ENCODE measurements at regions not wholly inside any gene's neighbourhood (a gene's known extent, or its start where the extent isn't known, plus 50 kb on each side); places are given as distances from the start of the nearest gene placed in this dataset.

GRCh38 chr20:51091406-51092195 is 68.7 kb upstream of the KCNG1 start:
- no peak for DNase-seq

- no peak for DNase-seq
Measured at GRCh38 chr20:51089840-51090239, 66.9 kb upstream of the KCNG1 start.

DNA sequence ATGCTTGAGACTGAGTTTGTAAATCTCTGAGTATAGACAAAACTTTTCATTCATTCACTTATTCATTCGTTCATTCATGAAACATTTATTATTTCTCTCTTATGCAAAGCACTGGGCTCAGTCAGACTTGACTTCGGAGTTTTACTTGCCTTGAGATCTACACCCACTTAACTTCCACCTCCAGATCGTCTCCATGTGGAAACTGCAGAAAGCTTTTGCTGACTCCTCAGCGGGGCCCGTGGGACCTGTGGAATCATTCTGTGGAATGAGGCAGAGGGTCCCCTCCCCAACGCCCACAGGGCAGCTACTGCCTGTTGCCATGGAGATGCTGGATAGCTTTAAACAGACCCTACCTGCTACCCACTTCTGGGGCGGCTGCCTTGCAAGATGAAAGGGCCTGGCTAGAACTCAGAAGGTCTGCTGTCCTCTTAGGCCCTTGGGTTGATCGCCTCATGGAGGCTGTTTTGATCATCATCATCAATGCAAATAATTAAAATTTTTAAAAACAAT is 66.4 kb upstream of the KCNG1 start:
- no peak for DNase-seq

DNA sequence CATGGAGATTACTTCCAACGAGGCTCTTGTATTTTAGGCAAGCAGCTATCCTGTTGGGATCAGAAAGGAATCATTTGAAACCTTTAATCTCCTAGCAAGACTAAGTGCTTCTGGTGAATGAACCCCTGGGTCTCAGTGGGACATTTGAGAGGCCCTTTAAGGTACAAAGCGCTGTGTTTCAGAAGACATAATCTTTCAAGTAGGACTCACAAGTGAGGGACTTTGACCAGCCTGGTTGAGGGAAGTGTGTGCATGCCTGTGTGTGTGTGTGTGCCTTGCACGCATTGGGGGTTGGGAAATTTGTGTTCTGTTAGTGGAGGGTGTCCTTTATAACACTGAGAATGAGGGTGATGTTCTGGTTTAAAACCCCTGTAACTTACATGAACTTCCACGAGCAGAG is 64.4 kb upstream of the KCNG1 start:
- DNase-seq, result no peak

GRCh38 chr20:51085769-51086168 is 62.9 kb upstream of the KCNG1 start:
- no peak for DNase-seq

GRCh38 chr20:51084593-51085377 is 61.9 kb upstream of the KCNG1 start:
- DNase-seq, result no peak

DNA sequence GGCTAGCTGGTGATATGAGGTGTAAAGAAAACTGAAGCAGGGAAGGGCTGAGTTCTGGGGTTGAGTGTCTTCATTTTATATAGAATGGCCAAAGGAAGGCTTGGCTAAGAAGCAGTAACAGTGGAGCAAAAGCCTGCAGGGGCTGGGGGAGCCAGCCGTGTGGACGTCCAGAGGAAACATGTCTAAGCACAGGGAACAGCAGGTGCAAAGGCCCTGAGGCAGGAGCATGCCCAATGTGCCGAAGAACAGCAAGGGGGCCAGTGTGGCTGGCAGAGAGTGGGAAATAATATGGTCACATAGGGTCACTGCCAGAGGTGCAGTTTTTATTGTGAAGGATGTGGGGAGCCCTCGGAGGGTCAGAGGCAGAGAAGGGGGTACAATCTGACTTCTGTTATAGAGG is 60.5 kb upstream of the KCNG1 start:
- DNase-seq, result no peak

DNA sequence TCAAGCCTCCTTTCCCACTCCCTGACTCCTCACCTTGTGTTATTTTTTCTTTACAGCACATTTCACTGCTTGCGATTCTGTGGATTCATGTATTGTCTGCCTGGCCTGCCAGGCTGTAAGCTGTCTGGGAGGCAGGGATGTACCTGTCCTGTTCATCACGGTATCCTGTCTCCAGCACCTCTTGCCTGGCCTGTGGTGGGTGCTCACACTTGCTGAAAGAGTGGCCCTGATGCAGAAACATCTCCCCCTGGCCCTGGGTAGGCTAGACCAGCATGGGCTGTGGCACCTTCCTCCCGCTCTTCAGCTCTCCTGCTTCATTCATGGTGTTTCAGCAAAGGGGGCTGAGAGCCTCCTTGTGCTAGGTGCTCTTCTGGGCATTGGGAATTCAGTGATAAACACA is 60.1 kb upstream of the KCNG1 start:
- DNase-seq, result no peak

- DNase-seq, result no peak
Measured at GRCh38 chr20:51080516-51080915, 57.6 kb upstream of the KCNG1 start.

DNA sequence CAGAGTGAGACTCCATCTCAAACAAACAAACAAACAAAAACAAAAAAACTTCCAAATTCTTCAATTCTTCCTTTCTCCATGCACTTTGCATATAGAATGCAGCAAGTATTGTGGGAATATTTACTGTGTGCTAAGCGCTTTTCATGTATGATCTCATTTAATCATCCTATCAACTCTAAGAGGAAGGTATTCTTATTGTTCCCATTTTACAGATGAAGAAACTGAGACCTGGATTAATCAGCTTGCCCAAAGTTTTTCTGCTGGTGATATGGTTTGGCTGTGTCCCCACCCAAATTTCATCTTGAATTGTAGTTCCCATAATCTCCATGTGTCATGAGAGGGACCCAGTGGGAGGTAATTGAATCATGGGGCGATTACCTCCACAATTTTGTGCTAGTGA is 56.6 kb upstream of the KCNG1 start:
- DNase-seq, result no peak

- no peak for DNase-seq
Measured at GRCh38 chr20:51077686-51078060, 54.8 kb upstream of the KCNG1 start.

DNA sequence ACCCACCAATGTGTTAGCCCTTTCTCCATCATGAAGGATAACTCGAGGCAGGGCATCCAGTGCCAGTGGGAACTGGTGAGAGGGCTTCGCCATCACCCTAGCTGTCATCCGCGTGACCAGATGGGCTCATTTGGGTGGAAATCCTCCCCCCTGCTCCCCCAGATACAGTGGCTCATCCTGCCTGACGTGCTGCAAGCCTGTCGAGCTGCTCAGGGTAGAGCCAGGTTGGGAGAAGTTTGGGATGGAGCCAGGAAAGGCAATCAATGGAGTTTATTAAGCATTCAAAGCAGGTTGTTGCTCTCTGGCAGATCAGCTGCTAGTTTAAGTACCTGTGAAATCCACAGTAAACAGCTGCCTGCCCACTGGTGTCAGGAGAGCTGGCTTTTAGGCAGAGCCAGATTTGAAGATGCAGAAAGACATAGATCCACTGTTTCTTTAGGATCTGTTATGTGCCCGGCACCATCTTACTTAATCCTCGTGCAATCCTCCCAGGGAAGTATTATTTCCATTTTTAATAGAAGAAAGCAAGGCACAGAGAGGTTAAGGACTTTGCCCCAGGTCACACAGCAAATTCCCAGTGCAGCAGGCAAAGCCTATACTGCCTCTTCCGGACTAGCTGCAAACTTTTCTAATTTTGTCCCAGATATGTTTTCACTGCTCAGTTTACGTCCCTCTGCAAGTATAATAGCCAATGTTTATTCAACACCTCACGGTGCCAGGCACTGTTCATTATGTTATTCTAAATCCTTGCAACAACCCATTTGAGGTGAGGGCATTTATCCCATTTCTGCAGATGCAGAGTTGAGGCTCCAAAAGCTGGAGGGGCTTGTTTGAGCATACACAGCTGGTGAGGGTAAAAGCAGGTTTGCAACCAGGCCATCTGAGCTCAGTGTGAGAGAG is 54.1 kb upstream of the KCNG1 start:
- DNase-seq, result no peak

GRCh38 chr20:51074062-51074461 is 51.2 kb upstream of the KCNG1 start:
- DNase-seq, result no peak

All from T1000 (cell line).